Heart right ventricle (tissue), 16 donors: ENCODE measurements at regions not wholly inside any gene's neighbourhood (a gene's known extent, or its start where the extent isn't known, plus 50 kb on each side); places are given as distances from the start of the nearest gene placed in this dataset.

Experiments used
- ATAC-seq, 8 donors: fragments of 200-7000 bp; cut with Tn5 transposase; one replicate each; pipeline ENCODE4 v1.9.1; 2020; ENCODE audit warnings: mild to moderate bottlenecking in 8 of 8, moderate library complexity in 8 of 8, moderate number of reproducible peaks in 1 of 8
- DNase-seq, 2 donors: peaks; one replicate each; pipeline ENCODE4 v3.0.0-alpha.2; 2020
- H3K27ac ChIP-seq, 10 donors: fragments of 200-600 bp; sonication (generic) in 2 of 10; one replicate each; pipeline versions ENCODE4 v1.5.0 to v1.8.0; 2020 to 2022; ENCODE audit warnings: mild to moderate bottlenecking in 3 of 10
- H3K27me3 ChIP-seq, 7 donors: fragments of 200-600 bp; one replicate each; pipeline ENCODE4 v1.8.0; 2021 to 2022; ENCODE audit warnings: mild to moderate bottlenecking in 2 of 7
- H3K36me3 ChIP-seq, 9 donors: fragments of 200-600 bp; sonication (generic) in 1 of 9; one replicate each; pipeline versions ENCODE4 v1.5.0 to v1.8.0; 2020 to 2022; ENCODE audit warnings: mild to moderate bottlenecking in 2 of 9
- H3K4me1 ChIP-seq, 9 donors: fragments of 200-600 bp; sonication (generic) in 1 of 9; one replicate each; pipeline versions ENCODE4 v1.5.0 to v1.8.0; 2020 to 2022; ENCODE audit warnings: mild to moderate bottlenecking in 4 of 9
- H3K4me3 ChIP-seq, 10 donors: fragments of 200-600 bp; sonication (generic) in 2 of 10; one replicate each; pipeline versions ENCODE4 v1.5.0 to v1.8.0; 2020 to 2022; ENCODE audit warnings: mild to moderate bottlenecking in 7 of 10, moderate library complexity in 2 of 10
- H3K9me3 ChIP-seq, 11 donors: fragments of 200-600 bp in 10 of 11; sonication (generic) in 2 of 11; one replicate each; pipeline versions ENCODE4 v1.5.0 to v1.8.0; 2013 to 2022; ENCODE audit warnings: mild to moderate bottlenecking in 2 of 11, control low read depth in 1 of 11, moderate library complexity in 1 of 11
- WGBS, 2 donors: extraction: QIAGEN DNeasy Blood & Tissue Kit; methylation state at CpG; one replicate each; pipeline ENCODE4 v1.1.7; 2013; ENCODE audit warnings: inconsistent platforms in 1 of 2; 5-methylcytosine and 5-hydroxymethylcytosine counted together
- intact Hi-C, 10 donors: fragments of 100-400 bp; cut with DNase I; formaldehyde crosslinking; loops; one replicate each; pipeline versions ENCODE4 v1.11.1 to v1.14.2; 2022
- TF ChIP-seq, protein P1 (sequence below), 9 donors: fragments of 200-600 bp; sonication (generic) in 2 of 9; IDR thresholded peaks; one replicate each; pipeline versions ENCODE4 v1.5.0 to v1.8.0; 2021 to 2022; ENCODE audit warnings: antibody characterized with exemption in 9 of 9, mild to moderate bottlenecking in 5 of 9, moderate library complexity in 1 of 9
- donor health status: Arrhythmogenic right ventricular cardiomyopathy.
- donor health status: ischemic (EF 13 %, LVEDD 7.1; RV severe dilation, severe dysfunction).
- donor health status: healthy with polysubstance abuse.
- donor health status: DM: no; HTN: yes; CAD: no.
- donor health status: DM: no; HTN: no; CAD: no.
- donor health status: ischemic (EF 25% LVEDD 6.9; RV normal size, moderate dysfunction).
- donor health status: ischemic (EF 25% LVEDD 5.7; RV mildly dilated, moderate dysfunction).
- donor health status: healthy.
- donor health status: DM: yes; HTN: yes; CAD: no.
- donor health status: Ischemic cardiomyopathy.
- donor health status: ischemic (EF 35%, LVEDD 5.7; RV mildly dilated, moderate dysfunction).
- donor health status: nonischemic (EF 11% LVEDD 7.7; RV severe dilation, severe dysfunction).
- donor health status: DM: yes; HTN: yes; CAD: no.
- donor health status: PGD.
- donor health status: ischemic (EF 29% LVEDD 5.4; RV normal size, mild dysfunction).
- donor health status: nonischemic (EF 23%, LVEDD 6.1; RV moderate dilation, normal function).

DNA sequence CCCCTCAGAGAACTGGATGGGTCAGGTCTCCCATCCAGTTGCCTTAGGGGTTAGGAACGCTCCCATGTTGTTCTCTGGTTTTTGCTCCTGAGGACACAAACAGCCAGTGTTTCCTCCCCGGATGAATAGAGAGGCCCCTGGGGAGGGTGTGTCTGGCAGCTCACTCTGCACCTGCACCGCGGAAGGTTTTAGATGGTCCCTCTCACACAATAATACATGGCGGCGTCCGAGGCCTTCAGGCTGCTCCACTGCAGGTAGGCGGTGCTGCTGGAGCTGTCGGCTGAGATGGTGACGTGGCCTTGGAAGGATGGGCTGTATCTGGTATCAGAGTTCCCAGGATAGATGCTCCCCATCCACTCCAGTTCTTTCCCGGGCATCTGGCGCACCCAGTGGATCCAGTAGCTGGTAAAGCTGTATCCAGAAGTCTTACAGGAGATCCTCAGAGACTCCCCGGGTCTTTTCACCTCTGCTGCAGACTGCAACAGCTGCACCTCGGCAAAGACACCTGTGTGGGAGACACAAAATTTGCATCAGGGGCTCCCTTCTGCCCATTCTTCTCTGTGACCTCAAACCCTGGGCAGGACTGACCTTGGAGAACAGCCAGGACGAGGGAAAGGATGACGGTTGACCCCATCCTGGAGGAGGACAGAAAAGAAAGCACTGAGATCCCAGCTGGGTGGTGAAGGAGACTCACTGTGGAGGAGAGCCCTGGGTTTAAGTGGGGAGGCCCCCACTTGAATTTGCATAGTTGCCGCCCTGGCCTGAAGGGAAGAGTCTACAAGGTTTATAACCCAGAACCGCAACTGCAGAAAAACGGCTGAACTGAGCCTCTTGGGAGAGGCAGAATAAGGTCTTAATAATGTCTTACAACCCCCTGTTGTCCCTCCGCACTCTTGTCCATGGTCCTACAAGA lies 1324.8 kb downstream of the TMEM121 start:
- intact Hi-C loops, result no loop called here
- H3K27ac ChIP-seq, result no peak overlapping the region
- H3K4me1 ChIP-seq, result peaks cover 0 to 9% (median 0%) of the 10 kb centered on the region in 9 donors
- H3K27me3 ChIP-seq, result peaks cover 0 to 11% (median 0%) of the 10 kb centered on the region in 7 donors
- 76 to 79% methylated on average over 20 of the region's 20 CpGs for WGBS, 2 donors
- no peak for ATAC-seq
- TF ChIP-seq, protein P1, sequence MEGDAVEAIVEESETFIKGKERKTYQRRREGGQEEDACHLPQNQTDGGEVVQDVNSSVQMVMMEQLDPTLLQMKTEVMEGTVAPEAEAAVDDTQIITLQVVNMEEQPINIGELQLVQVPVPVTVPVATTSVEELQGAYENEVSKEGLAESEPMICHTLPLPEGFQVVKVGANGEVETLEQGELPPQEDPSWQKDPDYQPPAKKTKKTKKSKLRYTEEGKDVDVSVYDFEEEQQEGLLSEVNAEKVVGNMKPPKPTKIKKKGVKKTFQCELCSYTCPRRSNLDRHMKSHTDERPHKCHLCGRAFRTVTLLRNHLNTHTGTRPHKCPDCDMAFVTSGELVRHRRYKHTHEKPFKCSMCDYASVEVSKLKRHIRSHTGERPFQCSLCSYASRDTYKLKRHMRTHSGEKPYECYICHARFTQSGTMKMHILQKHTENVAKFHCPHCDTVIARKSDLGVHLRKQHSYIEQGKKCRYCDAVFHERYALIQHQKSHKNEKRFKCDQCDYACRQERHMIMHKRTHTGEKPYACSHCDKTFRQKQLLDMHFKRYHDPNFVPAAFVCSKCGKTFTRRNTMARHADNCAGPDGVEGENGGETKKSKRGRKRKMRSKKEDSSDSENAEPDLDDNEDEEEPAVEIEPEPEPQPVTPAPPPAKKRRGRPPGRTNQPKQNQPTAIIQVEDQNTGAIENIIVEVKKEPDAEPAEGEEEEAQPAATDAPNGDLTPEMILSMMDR (IDR thresholded peaks at IDR 0.05), result no peak
- H3K36me3 ChIP-seq, result no peaks in the 10 kb centered on the region
- H3K4me3 ChIP-seq, result no peak overlapping the region
- H3K9me3 ChIP-seq, result peaks cover 0 to 2% (median 0%) of the 10 kb centered on the region in 11 donors
- DNase-seq, result no peak

- Histone ChIP-seq H3K36me3 (no peaks in the 10 kb centered on the region), H3K9me3 (no peaks in the 10 kb centered on the region), H3K27me3 (peaks cover 0 to 37% (median 9%) of the 10 kb centered on the region in 7 donors), H3K4me1 (peaks cover 0 to 7% (median 0%) of the 10 kb centered on the region in 9 donors), H3K27ac (no peak overlapping the region), H3K4me3 (no peak overlapping the region)
- peak in 5 of 8 donors; percentile 37 to 74 (median 62) for ATAC-seq
- 55 to 63% methylated on average over 23 of the region's 23 CpGs for WGBS, 2 donors
- intact Hi-C loops, result no loop called here
- peak; percentile 14 to 54 for DNase-seq
- TF ChIP-seq, protein P1 (IDR thresholded peaks at IDR 0.05), result peak in 7 of 9 donors; percentile 2 to 54 (median 33)
Observed at GRCh38 chr14:106872611-106873446, 1346.4 kb downstream of the TMEM121 start.

DNA sequence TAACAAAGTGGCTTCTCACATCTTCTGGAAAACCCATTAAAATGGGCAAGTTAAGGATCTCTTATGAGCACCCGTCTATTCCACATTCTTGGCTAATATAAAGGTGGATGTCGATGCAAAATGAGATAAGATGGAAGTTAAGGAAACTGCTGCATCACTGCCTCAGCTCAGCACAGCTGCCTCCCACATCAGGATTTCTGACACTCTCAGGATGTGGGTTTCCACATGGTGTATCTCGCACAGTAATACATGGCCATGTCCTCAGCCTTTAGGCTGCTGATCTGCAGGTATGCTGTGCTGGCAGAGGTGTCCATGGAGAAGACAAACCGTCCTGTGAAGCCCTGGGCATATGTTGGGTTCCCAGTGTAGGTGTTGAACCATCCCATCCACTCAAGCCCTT lies 1348.0 kb downstream of the TMEM121 start:
- Histone ChIP-seq H3K4me3 (no peak overlapping the region), H3K4me1 (peaks cover 0 to 7% (median 0%) of the 10 kb centered on the region in 9 donors), H3K27me3 (peaks cover 0 to 42% (median 13%) of the 10 kb centered on the region in 7 donors), H3K27ac (no peak overlapping the region), H3K36me3 (no peaks in the 10 kb centered on the region), H3K9me3 (no peaks in the 10 kb centered on the region)
- DNase-seq, result no peak
- TF ChIP-seq, protein P1 (IDR thresholded peaks at IDR 0.05), result no peak
- WGBS, 2 donors, result 34 to 40% methylated on average over 4 of the region's 4 CpGs
- intact Hi-C loops, result no loop called here
- ATAC-seq, result no peak

GRCh38 chr14:106875503-106875902 lies 1349.1 kb downstream of the TMEM121 start:
- ATAC-seq (peak in 2 of 8 donors; percentile 52 to 57), DNase-seq (peak in 1 of 2 donors; percentile 25)
- Histone ChIP-seq H3K27me3 (peaks cover 0 to 41% (median 13%) of the 10 kb centered on the region in 7 donors), H3K36me3 (no peaks in the 10 kb centered on the region), H3K4me1 (peaks cover 0 to 7% (median 0%) of the 10 kb centered on the region in 9 donors), H3K9me3 (no peaks in the 10 kb centered on the region), H3K4me3 (no peak overlapping the region), H3K27ac (no peak overlapping the region)
- 26 to 56% methylated on average over 4 of the region's 4 CpGs for WGBS, 2 donors
- intact Hi-C loops, result no loop called here
- TF ChIP-seq, protein P1 (IDR thresholded peaks at IDR 0.05), result peak in 6 of 9 donors; percentile 21 to 41 (median 36)
